Stomach (tissue), 8 donors: ENCODE measurements at regions not wholly inside any gene's neighbourhood (a gene's known extent, or its start where the extent isn't known, plus 50 kb on each side); places are given as distances from the start of the nearest gene placed in this dataset.

Experiments used
- DNase-seq, 2 donors: peaks; one replicate each; pipeline versions ENCODE4 v3.0.0 to v3.0.0-alpha.2; 2013 to 2019
- H3K27ac ChIP-seq, 5 donors: fragments of 200-600 bp in 4 of 5; sonication (generic) in 4 of 5; one replicate each; pipeline ENCODE4 v1.5.1; 2013 to 2019; ENCODE audit warnings: mild to moderate bottlenecking in 1 of 5, moderate library complexity in 1 of 5
- H3K27me3 ChIP-seq, 3 donors: fragments of 200-600 bp; sonication (generic); one replicate each; pipeline ENCODE4 v1.5.1; 2017 to 2019; ENCODE audit warnings: mixed run types in 1 of 3
- H3K36me3 ChIP-seq, 4 donors: fragments of 200-600 bp; sonication (generic); 1 replicate in 3 of 4; 2 replicates in 1 of 4; pipeline ENCODE4 v1.5.1; 2016 to 2019
- H3K4me1 ChIP-seq, 4 donors: fragments of 200-600 bp; sonication (generic); one replicate each; pipeline ENCODE4 v1.5.1; 2016 to 2019
- H3K4me3 ChIP-seq, 4 donors: fragments of 200-600 bp; sonication (generic) in 3 of 4; one replicate each; pipeline ENCODE4 v1.5.1; 2016 to 2019; ENCODE audit warnings: mild to moderate bottlenecking in 1 of 4
- H3K9me3 ChIP-seq, 4 donors: fragments of 200-600 bp; sonication (generic); one replicate each; pipeline ENCODE4 v1.5.1; 2016 to 2019
- EP300 ChIP-seq: sonication (generic); formaldehyde crosslinking; IDR thresholded peaks from one replicate; pipeline ENCODE4 v1.6.1; 2017; ENCODE audit warnings: antibody characterized with exemption
- POLR2A ChIP-seq, 4 donors: fragments of 450-650 bp; IDR thresholded peaks; one replicate each; pipeline ENCODE4 v1.6.1; 2016; ENCODE audit warnings: antibody characterized with exemption in 4 of 4, control low read depth in 2 of 4, mild to moderate bottlenecking in 1 of 4, moderate library complexity in 1 of 4
- POLR2AphosphoS5 ChIP-seq, 3 donors: sonication (generic); formaldehyde crosslinking; IDR thresholded peaks; one replicate each; pipeline ENCODE4 v1.6.1; 2016; ENCODE audit warnings: antibody characterized with exemption in 3 of 3
- WGBS, 5 donors: extraction: QIAGEN DNeasy Blood & Tissue Kit in 3 of 5; methylation state at CpG; one replicate each; pipeline versions ENCODE4 v1.1.5 to v1.1.7; 2013 to 2018; 5-methylcytosine and 5-hydroxymethylcytosine counted together
- intact Hi-C: fragments of 100-400 bp; cut with DNase I; formaldehyde crosslinking; loops from one replicate; pipeline ENCODE4 v1.15.1; 2023; ENCODE audit warnings: low total_unique reads
- TF ChIP-seq, protein P1 (sequence below), 7 experiments: fragments of 450-650 bp in 4 of 7; fragments of 200-600 bp in 3 of 7; sonication (generic) in 3 of 7; IDR thresholded peaks; one replicate each; pipeline ENCODE4 v1.5.1; 2016 to 2019; ENCODE audit warnings: antibody characterized with exemption in 7 of 7, control low read depth in 2 of 7, mild to moderate bottlenecking in 1 of 7
- donor health status: healthy with polysubstance abuse.
- donor health status: Bipolar disorder and iron deficiency.
- donor health status: healthy.

DNA sequence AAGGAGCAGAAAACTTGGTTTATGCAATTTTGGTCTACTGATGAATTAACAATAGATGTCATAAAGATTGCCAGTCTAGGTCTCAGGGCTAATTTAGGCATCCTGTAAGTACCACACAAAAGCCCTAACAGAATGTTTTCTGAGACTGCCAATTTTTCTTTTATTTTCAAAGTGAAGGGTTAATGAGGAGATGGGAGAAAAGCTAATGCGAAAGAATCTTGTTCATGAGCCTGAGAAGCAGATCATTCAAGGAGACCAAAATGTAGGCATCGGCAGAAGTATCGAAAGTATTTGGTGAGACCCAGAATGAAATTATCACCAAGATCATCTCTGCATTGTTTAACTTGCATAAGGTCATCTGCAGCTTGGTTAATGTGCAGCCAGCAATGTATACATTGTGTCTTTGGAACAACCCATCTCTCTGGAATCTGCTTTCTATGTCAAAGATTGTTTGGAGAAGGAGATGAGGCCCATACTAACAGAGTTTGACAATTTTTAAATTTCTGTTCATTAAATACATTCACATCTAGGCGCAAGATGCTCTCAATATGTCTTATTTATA, 163.3 kb upstream of the GLI3 start:
- Histone ChIP-seq H3K27ac (no peak overlapping the region), H3K4me3 (no peak overlapping the region), H3K9me3 (no peaks in the 10 kb centered on the region), H3K27me3 (no peaks in the 10 kb centered on the region), H3K4me1 (peaks cover 0 to 5% (median 0%) of the 10 kb centered on the region in 4 donors), H3K36me3 (no peaks in the 10 kb centered on the region)
- 65 to 78% (median 71%) methylated on average over 4 of the region's 4 CpGs for WGBS, 5 donors
- no peak for TF ChIP-seq EP300
- TF ChIP-seq, protein P1, sequence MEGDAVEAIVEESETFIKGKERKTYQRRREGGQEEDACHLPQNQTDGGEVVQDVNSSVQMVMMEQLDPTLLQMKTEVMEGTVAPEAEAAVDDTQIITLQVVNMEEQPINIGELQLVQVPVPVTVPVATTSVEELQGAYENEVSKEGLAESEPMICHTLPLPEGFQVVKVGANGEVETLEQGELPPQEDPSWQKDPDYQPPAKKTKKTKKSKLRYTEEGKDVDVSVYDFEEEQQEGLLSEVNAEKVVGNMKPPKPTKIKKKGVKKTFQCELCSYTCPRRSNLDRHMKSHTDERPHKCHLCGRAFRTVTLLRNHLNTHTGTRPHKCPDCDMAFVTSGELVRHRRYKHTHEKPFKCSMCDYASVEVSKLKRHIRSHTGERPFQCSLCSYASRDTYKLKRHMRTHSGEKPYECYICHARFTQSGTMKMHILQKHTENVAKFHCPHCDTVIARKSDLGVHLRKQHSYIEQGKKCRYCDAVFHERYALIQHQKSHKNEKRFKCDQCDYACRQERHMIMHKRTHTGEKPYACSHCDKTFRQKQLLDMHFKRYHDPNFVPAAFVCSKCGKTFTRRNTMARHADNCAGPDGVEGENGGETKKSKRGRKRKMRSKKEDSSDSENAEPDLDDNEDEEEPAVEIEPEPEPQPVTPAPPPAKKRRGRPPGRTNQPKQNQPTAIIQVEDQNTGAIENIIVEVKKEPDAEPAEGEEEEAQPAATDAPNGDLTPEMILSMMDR (IDR thresholded peaks at IDR 0.05) = no peak
- no peak for TF ChIP-seq POLR2A (IDR thresholded peaks at IDR 0.05)
- no peak for TF ChIP-seq POLR2AphosphoS5 (IDR thresholded peaks at IDR 0.05)
- intact Hi-C loops = no loop called here
- no peak for DNase-seq

DNA sequence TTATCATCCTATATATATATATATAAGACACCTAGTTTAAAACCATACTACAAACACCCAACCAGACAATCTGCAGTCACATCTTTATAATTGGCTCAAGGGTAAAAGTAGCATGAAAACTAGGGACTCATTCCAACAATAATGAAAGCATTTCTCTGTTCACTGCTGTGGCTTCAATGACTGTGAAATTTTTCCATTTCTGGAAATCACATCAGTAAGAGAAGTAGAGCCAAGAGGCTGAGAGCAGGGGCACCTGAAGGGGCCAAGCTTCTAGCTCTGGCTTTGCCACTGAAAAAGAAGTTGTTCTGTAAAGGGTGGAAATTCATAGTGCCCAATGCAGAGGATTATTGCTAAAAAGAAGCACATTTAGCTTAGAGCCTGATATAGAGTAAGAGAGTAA, 158.6 kb upstream of the GLI3 start:
- H3K4me3 ChIP-seq = no peak overlapping the region
- no peak for TF ChIP-seq EP300
- TF ChIP-seq POLR2AphosphoS5 (IDR thresholded peaks at IDR 0.05) = no peak
- no peak for TF ChIP-seq POLR2A (IDR thresholded peaks at IDR 0.05)
- TF ChIP-seq, protein P1 (IDR thresholded peaks at IDR 0.05) = no peak
- no peaks in the 10 kb centered on the region for H3K27me3 ChIP-seq
- H3K36me3 ChIP-seq = no peaks in the 10 kb centered on the region
- H3K9me3 ChIP-seq = no peaks in the 10 kb centered on the region
- H3K4me1 ChIP-seq = no peaks in the 10 kb centered on the region
- DNase-seq = no peak
- intact Hi-C loops = no loop called here
- no peak overlapping the region for H3K27ac ChIP-seq

DNA sequence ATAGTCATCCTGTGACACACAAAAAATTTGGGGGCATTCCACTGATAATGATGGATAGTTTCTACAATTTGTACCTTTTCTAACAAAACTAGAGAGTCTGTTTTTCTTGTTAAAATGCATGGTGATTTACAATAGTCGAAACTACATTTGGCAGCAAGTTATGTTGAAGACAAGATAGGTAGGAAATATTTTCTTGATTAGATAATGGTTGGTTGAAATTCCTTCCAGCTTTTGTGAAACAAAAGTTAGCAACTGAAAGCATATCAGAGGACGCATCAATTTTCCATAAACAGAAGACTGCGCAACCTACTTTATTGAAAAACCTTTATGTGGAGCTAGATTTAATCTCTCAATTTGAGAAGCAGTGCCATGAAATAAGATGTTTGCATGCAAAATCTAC, 155.8 kb upstream of the GLI3 start:
- Histone ChIP-seq H3K36me3 (no peaks in the 10 kb centered on the region), H3K4me1 (no peaks in the 10 kb centered on the region), H3K9me3 (no peaks in the 10 kb centered on the region), H3K4me3 (no peak overlapping the region), H3K27me3 (no peaks in the 10 kb centered on the region), H3K27ac (no peak overlapping the region)
- no peak for DNase-seq
- intact Hi-C loops = no loop called here
- TF ChIP-seq POLR2AphosphoS5 (IDR thresholded peaks at IDR 0.05) (no peak), POLR2A (IDR thresholded peaks at IDR 0.05) (no peak), EP300 (no peak)
- TF ChIP-seq, protein P1 (IDR thresholded peaks at IDR 0.05) = no peak
- 87 to 95% (median 92%) methylated on average over 3 of the region's 3 CpGs for WGBS, 5 donors

DNA sequence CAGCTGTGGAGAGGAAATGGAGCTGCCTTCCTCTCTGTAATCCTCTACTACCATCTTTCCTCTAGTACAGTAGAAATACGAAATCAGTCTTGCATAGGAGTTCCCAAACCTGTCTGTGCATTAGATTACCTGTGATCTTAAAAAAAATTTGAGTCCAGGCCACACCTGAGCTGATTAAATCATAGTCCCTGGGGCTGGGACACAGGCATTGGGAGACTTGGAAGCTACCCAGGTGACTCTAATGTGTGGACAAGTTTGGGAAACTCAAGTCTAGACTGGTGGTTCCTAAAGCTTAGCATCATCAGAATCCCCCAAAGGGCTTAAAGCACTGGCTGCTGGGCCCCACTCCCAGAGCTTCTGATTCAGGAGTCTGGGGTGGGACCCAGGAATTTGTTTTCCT, 152.7 kb upstream of the GLI3 start:
- Histone ChIP-seq H3K4me3 (no peak overlapping the region), H3K36me3 (no peaks in the 10 kb centered on the region), H3K4me1 (no peaks in the 10 kb centered on the region), H3K27me3 (no peaks in the 10 kb centered on the region), H3K9me3 (no peaks in the 10 kb centered on the region), H3K27ac (no peak overlapping the region)
- intact Hi-C loops = no loop called here
- no peak for TF ChIP-seq EP300
- no peak for TF ChIP-seq POLR2AphosphoS5 (IDR thresholded peaks at IDR 0.05)
- TF ChIP-seq, protein P1 (IDR thresholded peaks at IDR 0.05) = no peak
- TF ChIP-seq POLR2A (IDR thresholded peaks at IDR 0.05) = no peak
- WGBS, 5 donors = 54 to 100% (median 68%) methylated on average over 1 of the region's 1 CpG
- DNase-seq = no peak
